HG02588 (cell line): ENCODE measurements at regions not wholly inside any gene's neighbourhood (a gene's known extent, or its start where the extent isn't known, plus 50 kb on each side); places are given as distances from the start of the nearest gene placed in this dataset.

Experiments
- ATAC-seq: cut with Tn5 transposase; IDR thresholded peaks from one replicate; pipeline ENCODE4 v1.9.1; 2021; ENCODE audit warnings: mild to moderate bottlenecking, moderate library complexity; ENCODE audit not compliant: unreplicated experiment

- ATAC-seq = no peak
Observed at GRCh38 chr2:204264621-204265140, 280.6 kb upstream of the PARD3B start.

GRCh38 chr2:204265681-204266181 lies 279.5 kb upstream of the PARD3B start:
- ATAC-seq = no peak

- no peak for ATAC-seq
Observed at GRCh38 chr2:204268458-204268857, 276.8 kb upstream of the PARD3B start.

- ATAC-seq = no peak
Observed at GRCh38 chr2:204268971-204269370, 276.3 kb upstream of the PARD3B start.

GRCh38 chr2:204272089-204272488 lies 273.2 kb upstream of the PARD3B start:
- no peak for ATAC-seq

- ATAC-seq = no peak
Observed at GRCh38 chr2:204272610-204273287, 272.5 kb upstream of the PARD3B start.

GRCh38 chr2:204274429-204274828 lies 270.8 kb upstream of the PARD3B start:
- no peak for ATAC-seq

- no peak for ATAC-seq
Observed at GRCh38 chr2:204274991-204275390, 270.3 kb upstream of the PARD3B start.

- no peak for ATAC-seq
Observed at GRCh38 chr2:204277226-204277625, 268.0 kb upstream of the PARD3B start.

- no peak for ATAC-seq
Observed at GRCh38 chr2:204278454-204278853, 266.8 kb upstream of the PARD3B start.

- no peak for ATAC-seq
Observed at GRCh38 chr2:204279819-204280218, 265.5 kb upstream of the PARD3B start.

- no peak for ATAC-seq
Observed at GRCh38 chr2:204280262-204280668, 265.0 kb upstream of the PARD3B start.

- ATAC-seq = no peak
Observed at GRCh38 chr2:204282081-204282480, 263.2 kb upstream of the PARD3B start.

- no peak for ATAC-seq
Observed at GRCh38 chr2:204282525-204282924, 262.8 kb upstream of the PARD3B start.

- ATAC-seq = no peak
Observed at GRCh38 chr2:204289066-204289465, 256.2 kb upstream of the PARD3B start.

GRCh38 chr2:204292439-204292838 lies 252.8 kb upstream of the PARD3B start:
- ATAC-seq = no peak

- no peak for ATAC-seq
Observed at GRCh38 chr2:204293884-204294747, 251.2 kb upstream of the PARD3B start.

GRCh38 chr2:204298404-204298803 lies 246.9 kb upstream of the PARD3B start:
- ATAC-seq = no peak

- ATAC-seq = no peak
Observed at GRCh38 chr2:204299766-204300165, 245.5 kb upstream of the PARD3B start.

GRCh38 chr2:204306667-204307066 lies 238.6 kb upstream of the PARD3B start:
- ATAC-seq = no peak

GRCh38 chr2:204312105-204312504 lies 233.2 kb upstream of the PARD3B start:
- no peak for ATAC-seq

- ATAC-seq = no peak
Observed at GRCh38 chr2:204313256-204313655, 232.0 kb upstream of the PARD3B start.
